AG09319 (cell line): ENCODE measurements at regions not wholly inside any gene's neighbourhood (a gene's known extent, or its start where the extent isn't known, plus 50 kb on each side); places are given as distances from the start of the nearest gene placed in this dataset.
"Not testable (repeated sequence)": the region's sequence is repeated elsewhere in the genome, so short reads cannot be mapped to it uniquely, and the experiment has no call there.

Source experiments
- DNase-seq: peaks from one replicate; pipeline ENCODE4 v3.0.0-alpha.2; 2010; ENCODE audit warnings: low read depth; ENCODE audit errors: extremely low read depth
- CTCF ChIP-seq: IDR thresholded peaks from 2 replicates; pipeline ENCODE4 v1.5.1; 2011; ENCODE audit warnings: low read depth, mild to moderate bottlenecking, inconsistent platforms, low read length, moderate library complexity

GRCh38 chr6:86412057-86412456, 525.3 kb upstream of the HTR1E start:
- TF ChIP-seq CTCF: no peak
- no peak for DNase-seq

- TF ChIP-seq CTCF: no peak
- no peak for DNase-seq
Observed at GRCh38 chr6:86407128-86407527, 530.2 kb upstream of the HTR1E start.

- not testable (repeated sequence) for DNase-seq
Observed at GRCh38 chr6:86392850-86393249, 544.5 kb upstream of the HTR1E start.

- DNase-seq: no peak
- TF ChIP-seq CTCF: no peak
Observed at GRCh38 chr6:86380571-86381125, 556.7 kb upstream of the HTR1E start.

GRCh38 chr6:86357877-86358276, 579.5 kb upstream of the HTR1E start:
- no peak for TF ChIP-seq CTCF
- no peak for DNase-seq

GRCh38 chr6:86355271-86355670, 582.1 kb upstream of the HTR1E start:
- no peak for DNase-seq
- TF ChIP-seq CTCF: no peak

GRCh38 chr6:86331919-86332318, 605.4 kb upstream of the HTR1E start:
- no peak for DNase-seq
- TF ChIP-seq CTCF: no peak

GRCh38 chr6:86331265-86331840, 606.0 kb upstream of the HTR1E start:
- DNase-seq: no peak
- no peak for TF ChIP-seq CTCF
